PC-9 (cell line): ENCODE measurements at regions not wholly inside any gene's neighbourhood (a gene's known extent, or its start where the extent isn't known, plus 50 kb on each side); places are given as distances from the start of the nearest gene placed in this dataset.

Experiments used
- CTCF ChIP-seq: fragments of 200-600 bp; sonication (generic); conservative IDR thresholded peaks from 2 replicates; pipeline ENCODE4 v1.6.1; 2017; ENCODE audit warnings: mixed run types, antibody characterized with exemption, mild to moderate bottlenecking, moderate library complexity
- EZH2 ChIP-seq: fragments of 200-600 bp; sonication (generic); IDR thresholded peaks from 2 replicates; pipeline ENCODE4 v1.8.0; 2017; ENCODE audit warnings: antibody characterized with exemption, low read depth

DNA sequence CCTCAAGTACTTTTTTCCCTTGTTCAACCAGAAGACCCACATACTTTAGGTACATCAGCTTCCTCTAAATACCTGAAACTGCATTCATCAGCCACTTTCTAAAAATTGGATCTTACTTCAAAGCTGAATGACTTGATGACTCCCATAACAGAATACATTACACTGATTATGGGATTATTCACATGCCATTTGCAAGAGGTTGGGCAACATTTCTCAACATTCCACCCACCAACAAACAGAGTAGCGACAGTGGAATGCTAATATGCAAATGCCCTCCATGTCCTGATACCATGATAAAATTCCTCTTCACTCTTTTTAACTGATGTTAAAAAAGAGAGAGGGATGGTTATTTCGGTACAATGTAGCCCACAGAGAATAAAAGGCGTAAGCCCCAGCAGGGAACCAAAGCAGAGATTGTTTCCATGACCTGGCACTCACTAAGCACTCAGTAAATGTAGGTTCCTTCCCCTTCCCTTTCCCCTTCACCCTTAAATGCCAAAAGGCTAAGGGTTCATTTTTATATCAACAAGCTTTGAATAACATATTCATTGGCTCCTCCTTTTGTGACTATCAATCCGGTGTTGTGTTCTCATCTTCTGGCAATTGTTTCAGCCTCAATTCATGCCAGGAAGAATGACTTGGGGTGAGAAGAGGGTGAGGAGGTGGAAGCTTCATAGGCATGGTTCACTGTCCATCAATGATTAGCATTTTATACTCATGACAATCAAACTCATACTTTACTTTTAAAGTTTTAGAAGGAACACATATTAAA lies 317.2 kb downstream of the DHX15 start:
- TF ChIP-seq CTCF (no peak), EZH2 (no peak)
